HEK293 (cell line): ENCODE measurements at regions not wholly inside any gene's neighbourhood (a gene's known extent, or its start where the extent isn't known, plus 50 kb on each side); places are given as distances from the start of the nearest gene placed in this dataset.

Experiments used
- CTCF ChIA-PET: fragments of 350-600 bp; formaldehyde crosslinking; extraction: SDS; loops from one replicate; lab custom pipeline; 2021; ENCODE audit warnings: antibody characterized with exemption; lab: Yijun Ruan, JAX
- POLR2A ChIA-PET: fragments of 300-600 bp; formaldehyde crosslinking; extraction: SDS; loops from one replicate; lab custom pipeline; 2020; ENCODE audit warnings: antibody characterized with exemption, inconsistent platforms; lab: Yijun Ruan, JAX
- H3K27ac ChIP-seq: fragments of 200-500 bp; sonication (Bioruptor generic); 2 replicates; pipeline ENCODE4 v1.5.1; 2014; ENCODE audit warnings: low read depth, low read length, control low read depth, inconsistent platforms; ENCODE audit errors: extremely low read depth
- H3K36me3 ChIP-seq, 2 experiments: fragments of 200-500 bp in 1 of 2; sonication (Bioruptor generic) in 1 of 2; 1 replicate in 1 of 2; 2 replicates in 1 of 2; pipeline ENCODE4 v1.5.1; 2014 to 2017; ENCODE audit warnings: inconsistent platforms in 2 of 2, low read length in 2 of 2; ENCODE audit not compliant: control insufficient read depth in 2 of 2, insufficient read depth in 1 of 2
- H3K4me1 ChIP-seq: fragments of 200-500 bp; sonication (Bioruptor generic); 2 replicates; pipeline ENCODE4 v1.5.1; 2014; ENCODE audit warnings: mild to moderate bottlenecking, low read length, inconsistent platforms; ENCODE audit not compliant: control insufficient read depth, insufficient read depth
- H3K4me3 ChIP-seq: 2 replicates; pipeline ENCODE4 v1.5.1; 2011; ENCODE audit warnings: low read depth, mild to moderate bottlenecking, control low read depth, low read length, moderate library complexity
- H3K9me3 ChIP-seq: fragments of 200-500 bp; sonication (Bioruptor generic); 2 replicates; pipeline ENCODE4 v1.5.1; 2014; ENCODE audit warnings: low read depth, low read length, inconsistent platforms; ENCODE audit not compliant: control insufficient read depth, insufficient read depth
- BCL11A ChIP-seq: fragments of 450-650 bp; formaldehyde crosslinking; IDR thresholded peaks from 2 replicates; pipeline ENCODE4 v1.5.1; 2016; ENCODE audit warnings: low read depth, missing biosample characterization, missing genetic modification characterization
- EGR2 ChIP-seq: fragments of 450-650 bp; formaldehyde crosslinking; IDR thresholded peaks from 2 replicates; pipeline ENCODE4 v1.5.1; 2016; ENCODE audit warnings: low read depth, missing biosample characterization, missing genetic modification characterization
- GLI2 ChIP-seq: fragments of 450-650 bp; formaldehyde crosslinking; IDR thresholded peaks from 2 replicates; pipeline ENCODE4; 2017; ENCODE audit warnings: missing biosample characterization, missing genetic modification characterization, low read depth, borderline replicate concordance
- GLIS2 ChIP-seq: fragments of 450-650 bp; formaldehyde crosslinking; IDR thresholded peaks from 2 replicates; pipeline ENCODE4 v1.5.1; 2016; ENCODE audit warnings: missing biosample characterization, missing genetic modification characterization
- KLF1 ChIP-seq: fragments of 450-650 bp; formaldehyde crosslinking; IDR thresholded peaks from 2 replicates; pipeline ENCODE4 v1.5.1; 2016; ENCODE audit warnings: missing biosample characterization, missing genetic modification characterization
- KLF10 ChIP-seq: fragments of 450-650 bp; IDR thresholded peaks from 2 replicates; pipeline ENCODE4 v1.5.1; 2018; ENCODE audit warnings: missing biosample characterization, mild to moderate bottlenecking, missing genetic modification characterization
- OSR2 ChIP-seq: fragments of 450-650 bp; formaldehyde crosslinking; IDR thresholded peaks from 2 replicates; pipeline ENCODE4 v1.5.1; 2016; ENCODE audit warnings: missing biosample characterization, missing genetic modification characterization
- SCRT2 ChIP-seq: fragments of 450-650 bp; formaldehyde crosslinking; IDR thresholded peaks from 2 replicates; pipeline ENCODE4 v1.5.1; 2016; ENCODE audit warnings: missing biosample characterization, missing genetic modification characterization
- SP2 ChIP-seq: fragments of 450-650 bp; formaldehyde crosslinking; IDR thresholded peaks from 2 replicates; pipeline ENCODE4 v1.5.1; 2016; ENCODE audit warnings: missing biosample characterization, missing genetic modification characterization
- SP3 ChIP-seq: fragments of 450-650 bp; formaldehyde crosslinking; IDR thresholded peaks from 2 replicates; pipeline ENCODE4 v1.5.1; 2016; ENCODE audit warnings: missing biosample characterization, missing genetic modification characterization
- YY2 ChIP-seq: fragments of 450-650 bp; formaldehyde crosslinking; IDR thresholded peaks from 2 replicates; pipeline ENCODE4 v1.5.1; 2016; ENCODE audit warnings: missing biosample characterization, missing genetic modification characterization
- ZBTB48 ChIP-seq: fragments of 450-650 bp; formaldehyde crosslinking; IDR thresholded peaks from 2 replicates; pipeline ENCODE4 v1.5.1; 2016; ENCODE audit warnings: missing biosample characterization, missing genetic modification characterization
- ZEB2 ChIP-seq: fragments of 450-650 bp; formaldehyde crosslinking; IDR thresholded peaks from 2 replicates; pipeline ENCODE4 v1.5.1; 2016; ENCODE audit warnings: missing biosample characterization, missing genetic modification characterization
- ZFHX2 ChIP-seq: fragments of 450-650 bp; formaldehyde crosslinking; conservative IDR thresholded peaks from 2 replicates; pipeline ENCODE4 v1.5.1; 2016; ENCODE audit warnings: missing biosample characterization, missing genetic modification characterization
- ZFP69B ChIP-seq: fragments of 450-650 bp; formaldehyde crosslinking; IDR thresholded peaks from 2 replicates; pipeline ENCODE4 v1.5.1; 2016; ENCODE audit warnings: missing biosample characterization, missing genetic modification characterization
- ZNF10 ChIP-seq: fragments of 450-650 bp; formaldehyde crosslinking; IDR thresholded peaks from 2 replicates; pipeline ENCODE4 v1.5.1; 2017; ENCODE audit warnings: missing biosample characterization, missing genetic modification characterization
- ZNF138 ChIP-seq: fragments of 450-650 bp; formaldehyde crosslinking; IDR thresholded peaks from 2 replicates; pipeline ENCODE4 v1.5.1; 2016; ENCODE audit warnings: missing biosample characterization, missing genetic modification characterization, borderline replicate concordance
- ZNF24 ChIP-seq: fragments of 450-650 bp; formaldehyde crosslinking; IDR thresholded peaks from 2 replicates; pipeline ENCODE4 v1.5.1; 2016; ENCODE audit warnings: missing biosample characterization, missing genetic modification characterization
- ZNF335 ChIP-seq: fragments of 450-650 bp; formaldehyde crosslinking; conservative IDR thresholded peaks from 2 replicates; pipeline ENCODE4 v1.5.1; 2016; ENCODE audit warnings: missing biosample characterization, missing genetic modification characterization
- ZNF423 ChIP-seq: fragments of 450-650 bp; formaldehyde crosslinking; IDR thresholded peaks from 2 replicates; pipeline ENCODE4 v1.5.1; 2016; ENCODE audit warnings: missing biosample characterization, missing genetic modification characterization
- ZNF558 ChIP-seq: fragments of 450-650 bp; formaldehyde crosslinking; IDR thresholded peaks from 2 replicates; pipeline ENCODE4 v1.5.1; 2016; ENCODE audit warnings: missing biosample characterization, missing genetic modification characterization
- ZNF600 ChIP-seq: fragments of 450-650 bp; formaldehyde crosslinking; IDR thresholded peaks from 2 replicates; pipeline ENCODE4 v1.5.1; 2016; ENCODE audit warnings: missing biosample characterization, missing genetic modification characterization
- ZNF624 ChIP-seq: fragments of 450-650 bp; formaldehyde crosslinking; IDR thresholded peaks from 2 replicates; pipeline ENCODE4 v1.5.1; 2017; ENCODE audit warnings: missing biosample characterization, missing genetic modification characterization
- ZNF629 ChIP-seq: fragments of 450-650 bp; formaldehyde crosslinking; IDR thresholded peaks from 2 replicates; pipeline ENCODE4 v1.5.1; 2017; ENCODE audit warnings: missing biosample characterization, missing genetic modification characterization
- ZNF747 ChIP-seq: fragments of 450-650 bp; formaldehyde crosslinking; IDR thresholded peaks from 2 replicates; pipeline ENCODE4 v1.5.1; 2016; ENCODE audit warnings: missing biosample characterization, missing genetic modification characterization
- TF ChIP-seq, protein P1 (sequence below): fragments of 450-650 bp; formaldehyde crosslinking; IDR thresholded peaks from 2 replicates; pipeline ENCODE4 v1.5.1; 2017; ENCODE audit warnings: missing biosample characterization, mild to moderate bottlenecking, missing genetic modification characterization, moderate library complexity
- TF ChIP-seq, protein P2 (sequence below): fragments of 450-650 bp; formaldehyde crosslinking; IDR thresholded peaks from 2 replicates; pipeline ENCODE4 v1.5.1; 2016; ENCODE audit warnings: missing biosample characterization, missing genetic modification characterization
- TF ChIP-seq, protein P3 (sequence below): fragments of 450-650 bp; formaldehyde crosslinking; IDR thresholded peaks from 2 replicates; pipeline ENCODE4 v1.5.1; 2016; ENCODE audit warnings: missing biosample characterization, missing genetic modification characterization
- TF ChIP-seq, protein P4 (sequence below): fragments of 450-650 bp; formaldehyde crosslinking; IDR thresholded peaks from 2 replicates; pipeline ENCODE4 v1.5.1; 2017; ENCODE audit warnings: missing biosample characterization, missing genetic modification characterization
- TF ChIP-seq, protein P5 (sequence below): fragments of 450-650 bp; formaldehyde crosslinking; IDR thresholded peaks from 2 replicates; pipeline ENCODE4 v1.5.1; 2016; ENCODE audit warnings: missing biosample characterization, missing genetic modification characterization

DNA sequence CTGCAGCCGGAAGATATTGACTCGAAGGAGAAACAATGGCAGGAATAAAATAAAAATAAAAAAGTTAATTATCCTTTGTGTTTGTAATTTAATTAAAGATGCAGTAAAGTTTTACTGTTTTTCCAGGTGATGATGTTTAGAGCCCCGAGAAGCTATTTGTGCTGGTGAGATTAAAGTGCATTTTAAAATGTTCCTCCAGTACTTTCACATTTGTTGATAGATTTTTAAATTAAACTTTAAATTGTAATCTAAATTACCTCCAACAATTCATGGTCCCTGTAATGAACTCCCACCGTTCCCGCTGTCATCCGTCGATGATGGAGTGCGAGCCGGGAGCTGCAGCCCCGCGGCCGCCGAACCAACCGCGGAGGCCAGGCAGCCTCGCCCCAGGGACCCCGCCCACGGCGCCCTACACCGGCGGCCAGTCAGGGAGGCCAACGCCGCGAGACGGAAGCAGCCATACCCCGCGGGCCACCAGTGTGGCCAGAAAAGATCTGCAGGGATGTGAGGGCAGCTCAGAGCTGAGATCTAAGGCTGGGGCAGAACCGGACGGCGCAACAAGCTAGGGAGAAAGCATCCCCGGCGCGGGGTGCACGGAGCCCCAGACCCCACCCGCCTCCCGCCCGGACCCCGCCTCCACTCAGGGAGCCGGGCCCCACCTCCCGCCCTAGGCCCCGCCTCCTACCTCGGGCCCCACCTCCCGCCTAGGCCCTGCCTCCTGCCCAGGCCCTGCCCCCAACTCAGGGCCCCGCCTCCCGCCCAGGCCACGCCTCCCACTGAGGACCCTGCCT lies 104.0 kb downstream of the FAM53A start:
- POLR2A ChIA-PET = interaction anchor here (0.8 kb wide), 1 partner anchor 131 kb away, joined by 3 read pairs; no protein-coding TSS in a partner anchor
- peak overlapping the region; percentile 47 for H3K4me3 ChIP-seq
- CTCF ChIA-PET = interaction anchor here (1.2 kb wide), 1 partner anchor 225 kb away, joined by 3 read pairs; no protein-coding TSS in a partner anchor
- H3K4me1 ChIP-seq = no peaks in the 10 kb centered on the region
- H3K36me3 ChIP-seq = no peaks in the 10 kb centered on the region
- H3K27ac ChIP-seq = no peak overlapping the region
- no peaks in the 10 kb centered on the region for H3K9me3 ChIP-seq
- TF ChIP-seq ZFHX2 (tag by site-specific recombination) (peak; percentile 70), ZNF423 (tag by site-specific recombination) (0 out of 2 replicates have a peak, but pooled peaks have one; percentile 54), KLF10 (tag by site-specific recombination) (peak; percentile 79), BCL11A (tag by site-specific recombination) (no peak), ZNF24 (no peak), ZEB2 (tag by site-specific recombination) (peak; percentile 54; the same call in 1 of the 2 replicates), ZNF335 (tag by site-specific recombination) (peak; percentile 46; the same call in 1 of the 2 replicates), ZNF629 (0 out of 2 replicates have a peak, but pooled peaks have one; percentile 23), GLI2 (no peak), KLF1 (tag by site-specific recombination) (peak; percentile 70), ZNF747 (no peak), ZNF138 (tag by site-specific recombination) (no peak), ZNF558 (tag by site-specific recombination) (no peak), ZNF10 (tag by site-specific recombination) (no peak), EGR2 (tag by site-specific recombination) (no peak), SCRT2 (tag by site-specific recombination) (peak; percentile 74), OSR2 (tag by site-specific recombination) (peak; percentile 42), ZNF624 (tag by site-specific recombination) (no peak), ZBTB48 (tag by site-specific recombination) (peak; percentile 53), YY2 (tag by site-specific recombination) (no peak), SP3 (peak; percentile 87), GLIS2 (tag by site-specific recombination) (peak; percentile 99), SP2 (tag by site-specific recombination) (peak; percentile 67), ZNF600 (tag by site-specific recombination) (peak; percentile 87), ZFP69B (tag by site-specific recombination) (peak; percentile 69; the same call in 1 of the 2 replicates)
- TF ChIP-seq, protein P1, sequence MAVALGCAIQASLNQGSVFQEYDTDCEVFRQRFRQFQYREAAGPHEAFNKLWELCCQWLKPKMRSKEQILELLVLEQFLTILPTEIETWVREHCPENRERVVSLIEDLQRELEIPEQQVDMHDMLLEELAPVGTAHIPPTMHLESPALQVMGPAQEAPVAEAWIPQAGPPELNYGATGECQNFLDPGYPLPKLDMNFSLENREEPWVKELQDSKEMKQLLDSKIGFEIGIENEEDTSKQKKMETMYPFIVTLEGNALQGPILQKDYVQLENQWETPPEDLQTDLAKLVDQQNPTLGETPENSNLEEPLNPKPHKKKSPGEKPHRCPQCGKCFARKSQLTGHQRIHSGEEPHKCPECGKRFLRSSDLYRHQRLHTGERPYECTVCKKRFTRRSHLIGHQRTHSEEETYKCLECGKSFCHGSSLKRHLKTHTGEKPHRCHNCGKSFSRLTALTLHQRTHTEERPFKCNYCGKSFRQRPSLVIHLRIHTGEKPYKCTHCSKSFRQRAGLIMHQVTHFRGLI (tag by site-specific recombination) = no peak
- TF ChIP-seq, protein P2, sequence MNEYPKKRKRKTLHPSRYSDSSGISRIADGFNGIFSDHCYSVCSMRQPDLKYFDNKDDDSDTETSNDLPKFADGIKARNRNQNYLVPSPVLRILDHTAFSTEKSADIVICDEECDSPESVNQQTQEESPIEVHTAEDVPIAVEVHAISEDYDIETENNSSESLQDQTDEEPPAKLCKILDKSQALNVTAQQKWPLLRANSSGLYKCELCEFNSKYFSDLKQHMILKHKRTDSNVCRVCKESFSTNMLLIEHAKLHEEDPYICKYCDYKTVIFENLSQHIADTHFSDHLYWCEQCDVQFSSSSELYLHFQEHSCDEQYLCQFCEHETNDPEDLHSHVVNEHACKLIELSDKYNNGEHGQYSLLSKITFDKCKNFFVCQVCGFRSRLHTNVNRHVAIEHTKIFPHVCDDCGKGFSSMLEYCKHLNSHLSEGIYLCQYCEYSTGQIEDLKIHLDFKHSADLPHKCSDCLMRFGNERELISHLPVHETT = no peak
- TF ChIP-seq, protein P3, sequence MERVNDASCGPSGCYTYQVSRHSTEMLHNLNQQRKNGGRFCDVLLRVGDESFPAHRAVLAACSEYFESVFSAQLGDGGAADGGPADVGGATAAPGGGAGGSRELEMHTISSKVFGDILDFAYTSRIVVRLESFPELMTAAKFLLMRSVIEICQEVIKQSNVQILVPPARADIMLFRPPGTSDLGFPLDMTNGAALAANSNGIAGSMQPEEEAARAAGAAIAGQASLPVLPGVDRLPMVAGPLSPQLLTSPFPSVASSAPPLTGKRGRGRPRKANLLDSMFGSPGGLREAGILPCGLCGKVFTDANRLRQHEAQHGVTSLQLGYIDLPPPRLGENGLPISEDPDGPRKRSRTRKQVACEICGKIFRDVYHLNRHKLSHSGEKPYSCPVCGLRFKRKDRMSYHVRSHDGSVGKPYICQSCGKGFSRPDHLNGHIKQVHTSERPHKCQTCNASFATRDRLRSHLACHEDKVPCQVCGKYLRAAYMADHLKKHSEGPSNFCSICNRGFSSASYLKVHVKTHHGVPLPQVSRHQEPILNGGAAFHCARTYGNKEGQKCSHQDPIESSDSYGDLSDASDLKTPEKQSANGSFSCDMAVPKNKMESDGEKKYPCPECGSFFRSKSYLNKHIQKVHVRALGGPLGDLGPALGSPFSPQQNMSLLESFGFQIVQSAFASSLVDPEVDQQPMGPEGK (tag by site-specific recombination) = peak; percentile 88
- TF ChIP-seq, protein P4, sequence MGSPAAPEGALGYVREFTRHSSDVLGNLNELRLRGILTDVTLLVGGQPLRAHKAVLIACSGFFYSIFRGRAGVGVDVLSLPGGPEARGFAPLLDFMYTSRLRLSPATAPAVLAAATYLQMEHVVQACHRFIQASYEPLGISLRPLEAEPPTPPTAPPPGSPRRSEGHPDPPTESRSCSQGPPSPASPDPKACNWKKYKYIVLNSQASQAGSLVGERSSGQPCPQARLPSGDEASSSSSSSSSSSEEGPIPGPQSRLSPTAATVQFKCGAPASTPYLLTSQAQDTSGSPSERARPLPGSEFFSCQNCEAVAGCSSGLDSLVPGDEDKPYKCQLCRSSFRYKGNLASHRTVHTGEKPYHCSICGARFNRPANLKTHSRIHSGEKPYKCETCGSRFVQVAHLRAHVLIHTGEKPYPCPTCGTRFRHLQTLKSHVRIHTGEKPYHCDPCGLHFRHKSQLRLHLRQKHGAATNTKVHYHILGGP (tag by site-specific recombination) = no peak
- TF ChIP-seq, protein P5, sequence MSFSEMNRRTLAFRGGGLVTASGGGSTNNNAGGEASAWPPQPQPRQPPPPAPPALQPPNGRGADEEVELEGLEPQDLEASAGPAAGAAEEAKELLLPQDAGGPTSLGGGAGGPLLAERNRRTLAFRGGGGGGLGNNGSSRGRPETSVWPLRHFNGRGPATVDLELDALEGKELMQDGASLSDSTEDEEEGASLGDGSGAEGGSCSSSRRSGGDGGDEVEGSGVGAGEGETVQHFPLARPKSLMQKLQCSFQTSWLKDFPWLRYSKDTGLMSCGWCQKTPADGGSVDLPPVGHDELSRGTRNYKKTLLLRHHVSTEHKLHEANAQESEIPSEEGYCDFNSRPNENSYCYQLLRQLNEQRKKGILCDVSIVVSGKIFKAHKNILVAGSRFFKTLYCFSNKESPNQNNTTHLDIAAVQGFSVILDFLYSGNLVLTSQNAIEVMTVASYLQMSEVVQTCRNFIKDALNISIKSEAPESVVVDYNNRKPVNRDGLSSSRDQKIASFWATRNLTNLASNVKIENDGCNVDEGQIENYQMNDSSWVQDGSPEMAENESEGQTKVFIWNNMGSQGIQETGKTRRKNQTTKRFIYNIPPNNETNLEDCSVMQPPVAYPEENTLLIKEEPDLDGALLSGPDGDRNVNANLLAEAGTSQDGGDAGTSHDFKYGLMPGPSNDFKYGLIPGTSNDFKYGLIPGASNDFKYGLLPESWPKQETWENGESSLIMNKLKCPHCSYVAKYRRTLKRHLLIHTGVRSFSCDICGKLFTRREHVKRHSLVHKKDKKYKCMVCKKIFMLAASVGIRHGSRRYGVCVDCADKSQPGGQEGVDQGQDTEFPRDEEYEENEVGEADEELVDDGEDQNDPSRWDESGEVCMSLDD (tag by site-specific recombination) = peak; percentile 75; the same call in 1 of the 2 replicates
